Body of pancreas (tissue), 4 donors: ENCODE measurements at regions not wholly inside any gene's neighbourhood (a gene's known extent, or its start where the extent isn't known, plus 50 kb on each side); places are given as distances from the start of the nearest gene placed in this dataset.

Experiments used
- POLR2A ChIP-seq, 3 donors: fragments of 450-650 bp; IDR thresholded peaks; one replicate each; pipeline ENCODE4 v1.6.1; 2016; ENCODE audit warnings: antibody characterized with exemption in 3 of 3, mild to moderate bottlenecking in 2 of 3
- TF ChIP-seq, protein P1 (sequence below), 7 experiments: fragments of 450-650 bp in 4 of 7; fragments of 200-600 bp in 3 of 7; sonication (generic) in 3 of 7; IDR thresholded peaks; one replicate each; pipeline ENCODE4 v1.5.1; 2016 to 2019; ENCODE audit warnings: antibody characterized with exemption in 7 of 7

DNA sequence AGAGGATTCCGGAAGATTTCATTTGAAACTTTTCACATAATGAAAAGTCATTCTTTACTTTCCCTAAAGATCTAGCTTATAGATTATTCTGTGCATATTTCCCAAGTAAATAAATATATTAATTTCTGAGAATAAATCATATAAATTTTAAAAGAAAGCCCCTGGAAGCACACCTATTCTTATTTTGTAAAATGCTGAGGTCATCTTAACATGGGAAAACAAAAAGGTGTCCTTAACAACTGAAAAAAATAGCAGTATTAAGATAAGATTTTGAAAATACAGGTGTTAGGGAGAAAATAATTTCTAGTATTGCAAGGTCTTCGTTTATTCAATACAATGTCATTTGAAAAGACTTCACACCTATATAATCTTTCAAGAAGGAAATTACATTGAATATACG lies 567.5 kb upstream of the CHAC2 start:
- TF ChIP-seq, protein P1, sequence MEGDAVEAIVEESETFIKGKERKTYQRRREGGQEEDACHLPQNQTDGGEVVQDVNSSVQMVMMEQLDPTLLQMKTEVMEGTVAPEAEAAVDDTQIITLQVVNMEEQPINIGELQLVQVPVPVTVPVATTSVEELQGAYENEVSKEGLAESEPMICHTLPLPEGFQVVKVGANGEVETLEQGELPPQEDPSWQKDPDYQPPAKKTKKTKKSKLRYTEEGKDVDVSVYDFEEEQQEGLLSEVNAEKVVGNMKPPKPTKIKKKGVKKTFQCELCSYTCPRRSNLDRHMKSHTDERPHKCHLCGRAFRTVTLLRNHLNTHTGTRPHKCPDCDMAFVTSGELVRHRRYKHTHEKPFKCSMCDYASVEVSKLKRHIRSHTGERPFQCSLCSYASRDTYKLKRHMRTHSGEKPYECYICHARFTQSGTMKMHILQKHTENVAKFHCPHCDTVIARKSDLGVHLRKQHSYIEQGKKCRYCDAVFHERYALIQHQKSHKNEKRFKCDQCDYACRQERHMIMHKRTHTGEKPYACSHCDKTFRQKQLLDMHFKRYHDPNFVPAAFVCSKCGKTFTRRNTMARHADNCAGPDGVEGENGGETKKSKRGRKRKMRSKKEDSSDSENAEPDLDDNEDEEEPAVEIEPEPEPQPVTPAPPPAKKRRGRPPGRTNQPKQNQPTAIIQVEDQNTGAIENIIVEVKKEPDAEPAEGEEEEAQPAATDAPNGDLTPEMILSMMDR (IDR thresholded peaks at IDR 0.05) = no peak
- TF ChIP-seq POLR2A (IDR thresholded peaks at IDR 0.05) = no peak
